Chondrocyte (in vitro differentiated cells): ENCODE measurements at regions not wholly inside any gene's neighbourhood (a gene's known extent, or its start where the extent isn't known, plus 50 kb on each side); places are given as distances from the start of the nearest gene placed in this dataset.

Source experiments
- DNase-seq: peaks from one replicate; pipeline ENCODE4 v3.0.0; 2021; ENCODE audit warnings: mixed read lengths, low spot score
- H3K27ac Mint-ChIP-seq: one replicate; pipeline ENCODE4 v1.8.0; 2021; ENCODE audit warnings: mild to moderate bottlenecking, moderate library complexity, mixed read lengths; ENCODE audit not compliant: unreplicated experiment
- H3K27me3 Mint-ChIP-seq: 2 replicates; pipeline ENCODE4 v1.8.0; 2021; ENCODE audit warnings: low read depth, mixed read lengths
- H3K36me3 Mint-ChIP-seq: 2 replicates; pipeline ENCODE4 v1.8.0; 2021; ENCODE audit warnings: low read depth, mixed read lengths
- H3K4me1 Mint-ChIP-seq: 2 replicates; pipeline ENCODE4 v1.8.0; 2021; ENCODE audit warnings: low read depth, mild to moderate bottlenecking, mixed read lengths
- H3K4me3 Mint-ChIP-seq: one replicate; pipeline ENCODE4 v1.8.0; 2021; ENCODE audit warnings: mild to moderate bottlenecking, moderate library complexity, mixed read lengths; ENCODE audit not compliant: unreplicated experiment
- H3K9me3 Mint-ChIP-seq: 2 replicates; pipeline ENCODE4 v1.8.0; 2021; ENCODE audit warnings: low read depth, mixed read lengths
- CTCF ChIP-seq: fragments of 200-600 bp; sonication (generic); IDR thresholded peaks from 2 replicates; pipeline ENCODE4 v1.5.0; 2021; ENCODE audit warnings: antibody characterized with exemption, mild to moderate bottlenecking, moderate library complexity

GRCh38 chr3:57009802-57010201 is 50.7 kb upstream of the SPATA12 start:
- Mint-ChIP-seq H3K4me1 (peaks cover 36% of the 10 kb centered on the region), H3K27me3 (no peaks in the 10 kb centered on the region), H3K36me3 (no peaks in the 10 kb centered on the region), H3K4me3 (no peak overlapping the region), H3K9me3 (peaks cover 3% of the 10 kb centered on the region), H3K27ac (no peak overlapping the region)
- no peak for DNase-seq
- TF ChIP-seq CTCF: no peak

- peaks cover 36% of the 10 kb centered on the region for H3K4me1 Mint-ChIP-seq
- H3K27me3 Mint-ChIP-seq: no peaks in the 10 kb centered on the region
- TF ChIP-seq CTCF: no peak
- peaks cover under 1% of the 10 kb centered on the region for H3K36me3 Mint-ChIP-seq
- no peak overlapping the region for H3K27ac Mint-ChIP-seq
- H3K4me3 Mint-ChIP-seq: no peak overlapping the region
- H3K9me3 Mint-ChIP-seq: peaks cover 3% of the 10 kb centered on the region
- DNase-seq: no peak
Observed at GRCh38 chr3:57009367-57009766, 51.1 kb upstream of the SPATA12 start.

GRCh38 chr3:57007521-57008460 is 52.7 kb upstream of the SPATA12 start:
- Mint-ChIP-seq H3K27ac (peak overlapping the region; percentile 93), H3K4me3 (peak overlapping the region; percentile 44), H3K36me3 (peaks cover 3% of the 10 kb centered on the region), H3K27me3 (no peaks in the 10 kb centered on the region), H3K9me3 (peaks cover 3% of the 10 kb centered on the region), H3K4me1 (peaks cover 36% of the 10 kb centered on the region)
- TF ChIP-seq CTCF: no peak
- DNase-seq: no peak

- Mint-ChIP-seq H3K9me3 (peaks cover 3% of the 10 kb centered on the region), H3K27me3 (no peaks in the 10 kb centered on the region), H3K4me1 (peaks cover 36% of the 10 kb centered on the region), H3K36me3 (peaks cover 3% of the 10 kb centered on the region), H3K4me3 (no peak overlapping the region), H3K27ac (peak overlapping the region; percentile 93)
- peak; percentile 59 for TF ChIP-seq CTCF
- DNase-seq: no peak
Observed at GRCh38 chr3:57006949-57007419, 53.5 kb upstream of the SPATA12 start.

GRCh38 chr3:57006179-57006657 is 54.2 kb upstream of the SPATA12 start:
- no peak for DNase-seq
- peaks cover 3% of the 10 kb centered on the region for H3K36me3 Mint-ChIP-seq
- H3K9me3 Mint-ChIP-seq: peaks cover 3% of the 10 kb centered on the region
- no peak overlapping the region for H3K4me3 Mint-ChIP-seq
- peak overlapping the region; percentile 93 for H3K27ac Mint-ChIP-seq
- no peaks in the 10 kb centered on the region for H3K27me3 Mint-ChIP-seq
- TF ChIP-seq CTCF: no peak
- peaks cover 36% of the 10 kb centered on the region for H3K4me1 Mint-ChIP-seq
